H1 (cell line): ENCODE measurements at regions not wholly inside any gene's neighbourhood (a gene's known extent, or its start where the extent isn't known, plus 50 kb on each side); places are given as distances from the start of the nearest gene placed in this dataset.

Experiments used
- CTCF ChIP-seq, 3 experiments: IDR thresholded peaks; 1 replicate in 2 of 3; 2 replicates in 1 of 3; pipeline versions ENCODE4 v1.5.1 to v1.6.1; 2011; ENCODE audit warnings: low read length in 3 of 3, mild to moderate bottlenecking in 3 of 3, inconsistent platforms in 2 of 3, low read depth in 1 of 3, moderate library complexity in 1 of 3; ENCODE audit not compliant: insufficient read depth in 1 of 3; ENCODE audit errors: control extremely low read depth in 1 of 3
- EP300 ChIP-seq, 2 experiments: IDR thresholded peaks; 1 replicate in 1 of 2; 2 replicates in 1 of 2; pipeline ENCODE4 v1.6.1; 2011 to 2012; ENCODE audit warnings: low read depth in 2 of 2, low read length in 2 of 2, mild to moderate bottlenecking in 2 of 2, borderline replicate concordance in 1 of 2, inconsistent platforms in 1 of 2, moderate library complexity in 1 of 2
- GABPA ChIP-seq: IDR thresholded peaks from 2 replicates; pipeline ENCODE4 v1.6.1; 2011; ENCODE audit warnings: mild to moderate bottlenecking, low read length, moderate library complexity, borderline replicate concordance; ENCODE audit not compliant: insufficient read depth
- HDAC2 ChIP-seq, 2 experiments: fragments of 300-600 bp in 1 of 2; sonication (generic) in 1 of 2; IDR thresholded peaks; 2 replicates each; pipeline ENCODE4 v1.6.1; 2011 to 2012; ENCODE audit warnings: low read depth in 2 of 2, low read length in 2 of 2, mild to moderate bottlenecking in 2 of 2, moderate library complexity in 2 of 2, borderline replicate concordance in 1 of 2, inconsistent platforms in 1 of 2
- JUN ChIP-seq: IDR thresholded peaks from 2 replicates; pipeline ENCODE4 v1.6.1; 2011; ENCODE audit warnings: low read depth, mild to moderate bottlenecking, improper control_type of control experiment, low read length
- MAFK ChIP-seq: IDR thresholded peaks from 2 replicates; pipeline ENCODE4 v1.6.1; 2012; ENCODE audit warnings: low read depth, mild to moderate bottlenecking, improper control_type of control experiment, low read length
- NRF1 ChIP-seq: IDR thresholded peaks from 2 replicates; pipeline ENCODE4 v1.6.1; 2011; ENCODE audit warnings: mild to moderate bottlenecking, low read depth, low read length, improper control_type of control experiment
- POLR2A ChIP-seq, 2 experiments: IDR thresholded peaks; 1 replicate in 1 of 2; 2 replicates in 1 of 2; pipeline ENCODE4 v1.6.1; 2011; ENCODE audit warnings: low read depth in 2 of 2, low read length in 2 of 2, mild to moderate bottlenecking in 2 of 2; ENCODE audit errors: control extremely low read depth in 1 of 2
- POLR2AphosphoS5 ChIP-seq: IDR thresholded peaks from 2 replicates; pipeline ENCODE4 v1.6.1; 2011; ENCODE audit warnings: low read depth, low read length
- RBBP5 ChIP-seq: IDR thresholded peaks from 2 replicates; pipeline ENCODE4 v1.7.1; 2012; ENCODE audit warnings: low read depth, mild to moderate bottlenecking, inconsistent platforms, low read length, moderate library complexity, borderline replicate concordance
- RFX5 ChIP-seq: IDR thresholded peaks from 2 replicates; pipeline ENCODE4 v1.6.1; 2011; ENCODE audit warnings: low read depth, low read length, improper control_type of control experiment, borderline replicate concordance

- no peak for TF ChIP-seq RBBP5
- no peak for TF ChIP-seq CTCF (IDR thresholded peaks at IDR 0.05; ENCODE audit: control extremely low read depth in 1 of 3, insufficient read depth in 1 of 3, low read depth in 1 of 3, low read length in 3 of 3)
- no peak for TF ChIP-seq POLR2AphosphoS5
- no peak for TF ChIP-seq POLR2A (IDR thresholded peaks at IDR 0.05; ENCODE audit: control extremely low read depth in 1 of 2, low read depth in 2 of 2, low read length in 2 of 2)
- TF ChIP-seq EP300 (IDR thresholded peaks at IDR 0.05; ENCODE audit: borderline replicate concordance in 1 of 2, low read depth in 2 of 2, low read length in 2 of 2): no peak
- no peak for TF ChIP-seq RFX5
- TF ChIP-seq NRF1: no peak
- TF ChIP-seq JUN: no peak
- no peak for TF ChIP-seq MAFK
- no peak for TF ChIP-seq GABPA
- no peak for TF ChIP-seq HDAC2 (IDR thresholded peaks at IDR 0.05; ENCODE audit: borderline replicate concordance in 1 of 2, low read depth in 2 of 2, low read length in 2 of 2)
Measured at GRCh38 chr1:5297180-5297885, 642.9 kb downstream of the AJAP1 start.
